DOHH2 (cell line): ENCODE measurements at regions not wholly inside any gene's neighbourhood (a gene's known extent, or its start where the extent isn't known, plus 50 kb on each side); places are given as distances from the start of the nearest gene placed in this dataset.
"Not testable (repeated sequence)": the region's sequence is repeated elsewhere in the genome, so short reads cannot be mapped to it uniquely, and the experiment has no call there.

Experiments used
- EZH2phosphoT487 ChIP-seq: fragments of 200-600 bp; sonication (generic); IDR thresholded peaks from 2 replicates; pipeline ENCODE4 v1.6.1; 2017; ENCODE audit warnings: borderline replicate concordance, mild to moderate bottlenecking, antibody characterized with exemption, low read length, moderate library complexity, mixed read lengths
- TF ChIP-seq, protein P1 (sequence below): fragments of 200-600 bp; sonication (generic); IDR thresholded peaks from one replicate; pipeline ENCODE4 v1.5.1; 2014; ENCODE audit warnings: antibody characterized with exemption, mild to moderate bottlenecking, low read depth, low read length; ENCODE audit not compliant: poor library complexity, severe bottlenecking

GRCh38 chr12:9449657-9450126 is 158.0 kb downstream of the KLRB1 start:
- TF ChIP-seq, protein P1, sequence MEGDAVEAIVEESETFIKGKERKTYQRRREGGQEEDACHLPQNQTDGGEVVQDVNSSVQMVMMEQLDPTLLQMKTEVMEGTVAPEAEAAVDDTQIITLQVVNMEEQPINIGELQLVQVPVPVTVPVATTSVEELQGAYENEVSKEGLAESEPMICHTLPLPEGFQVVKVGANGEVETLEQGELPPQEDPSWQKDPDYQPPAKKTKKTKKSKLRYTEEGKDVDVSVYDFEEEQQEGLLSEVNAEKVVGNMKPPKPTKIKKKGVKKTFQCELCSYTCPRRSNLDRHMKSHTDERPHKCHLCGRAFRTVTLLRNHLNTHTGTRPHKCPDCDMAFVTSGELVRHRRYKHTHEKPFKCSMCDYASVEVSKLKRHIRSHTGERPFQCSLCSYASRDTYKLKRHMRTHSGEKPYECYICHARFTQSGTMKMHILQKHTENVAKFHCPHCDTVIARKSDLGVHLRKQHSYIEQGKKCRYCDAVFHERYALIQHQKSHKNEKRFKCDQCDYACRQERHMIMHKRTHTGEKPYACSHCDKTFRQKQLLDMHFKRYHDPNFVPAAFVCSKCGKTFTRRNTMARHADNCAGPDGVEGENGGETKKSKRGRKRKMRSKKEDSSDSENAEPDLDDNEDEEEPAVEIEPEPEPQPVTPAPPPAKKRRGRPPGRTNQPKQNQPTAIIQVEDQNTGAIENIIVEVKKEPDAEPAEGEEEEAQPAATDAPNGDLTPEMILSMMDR, result not testable (repeated sequence)
- TF ChIP-seq EZH2phosphoT487, result not testable (repeated sequence)
